Ishikawa (cell line): ENCODE measurements at regions not wholly inside any gene's neighbourhood (a gene's known extent, or its start where the extent isn't known, plus 50 kb on each side); places are given as distances from the start of the nearest gene placed in this dataset.

Source experiments
- CEBPB ChIP-seq: IDR thresholded peaks from 2 replicates; pipeline ENCODE4 v1.6.1; 2012
- EGR1 ChIP-seq: IDR thresholded peaks from 2 replicates; pipeline ENCODE4 v1.6.1; 2012
- EP300 ChIP-seq: IDR thresholded peaks from 2 replicates; pipeline ENCODE4 v1.6.1; 2012; ENCODE audit warnings: borderline replicate concordance
- NFIC ChIP-seq: IDR thresholded peaks from 2 replicates; pipeline ENCODE4 v1.6.1; 2012
- RAD21 ChIP-seq: IDR thresholded peaks from 2 replicates; pipeline ENCODE4 v1.6.1; 2012; ENCODE audit warnings: low read depth
- TAF1 ChIP-seq: IDR thresholded peaks from 2 replicates; pipeline ENCODE4 v1.6.1; 2012; ENCODE audit warnings: low read depth, mild to moderate bottlenecking
- YY1 ChIP-seq: IDR thresholded peaks from 2 replicates; pipeline ENCODE4 v1.6.1; 2012; ENCODE audit warnings: low read depth
- ZBTB7A ChIP-seq: IDR thresholded peaks from 2 replicates; pipeline ENCODE4 v1.6.1; 2012; ENCODE audit warnings: low read depth
- TF ChIP-seq, protein P1 (sequence below): IDR thresholded peaks from 2 replicates; pipeline ENCODE4 v1.6.1; 2012
- TF ChIP-seq, protein P2 (sequence below): IDR thresholded peaks from 2 replicates; pipeline ENCODE4 v1.6.1; 2012

DNA sequence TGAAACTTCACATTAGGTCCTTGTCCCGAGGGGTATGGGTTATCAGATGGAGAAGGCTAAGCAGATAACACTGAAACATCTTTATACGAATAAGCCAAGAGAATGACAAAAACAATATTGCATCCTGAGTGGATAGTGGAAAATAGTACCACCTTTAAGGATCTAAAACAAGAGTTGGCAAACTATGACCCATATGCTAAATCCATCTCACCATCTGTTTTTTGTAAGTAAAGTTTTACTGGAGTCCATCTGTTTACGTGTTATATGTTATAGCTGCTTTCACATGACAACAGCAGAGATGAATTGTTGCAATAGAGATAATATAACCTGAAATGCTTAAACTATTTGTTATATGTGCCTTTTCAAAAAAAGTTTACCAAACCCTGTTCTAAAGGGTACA, 76.1 kb upstream of the TRDN start:
- TF ChIP-seq, protein P1, sequence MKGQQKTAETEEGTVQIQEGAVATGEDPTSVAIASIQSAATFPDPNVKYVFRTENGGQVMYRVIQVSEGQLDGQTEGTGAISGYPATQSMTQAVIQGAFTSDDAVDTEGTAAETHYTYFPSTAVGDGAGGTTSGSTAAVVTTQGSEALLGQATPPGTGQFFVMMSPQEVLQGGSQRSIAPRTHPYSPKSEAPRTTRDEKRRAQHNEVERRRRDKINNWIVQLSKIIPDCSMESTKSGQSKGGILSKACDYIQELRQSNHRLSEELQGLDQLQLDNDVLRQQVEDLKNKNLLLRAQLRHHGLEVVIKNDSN, result no peak
- TF ChIP-seq ZBTB7A, result no peak
- no peak for TF ChIP-seq TAF1
- no peak for TF ChIP-seq EP300
- TF ChIP-seq, protein P2, sequence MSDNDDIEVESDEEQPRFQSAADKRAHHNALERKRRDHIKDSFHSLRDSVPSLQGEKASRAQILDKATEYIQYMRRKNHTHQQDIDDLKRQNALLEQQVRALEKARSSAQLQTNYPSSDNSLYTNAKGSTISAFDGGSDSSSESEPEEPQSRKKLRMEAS, result no peak
- TF ChIP-seq NFIC, result no peak
- no peak for TF ChIP-seq YY1
- no peak for TF ChIP-seq CEBPB
- TF ChIP-seq EGR1, result no peak
- TF ChIP-seq RAD21, result no peak
